ENCODE measurements at regions not wholly inside any gene's neighbourhood (a gene's known extent, or its start where the extent isn't known, plus 50 kb on each side); places are given as distances from the start of the nearest gene placed in this dataset.
A peak's percentile ranks its signal among the peaks of the same experiment; 100 is the strongest.

DNA sequence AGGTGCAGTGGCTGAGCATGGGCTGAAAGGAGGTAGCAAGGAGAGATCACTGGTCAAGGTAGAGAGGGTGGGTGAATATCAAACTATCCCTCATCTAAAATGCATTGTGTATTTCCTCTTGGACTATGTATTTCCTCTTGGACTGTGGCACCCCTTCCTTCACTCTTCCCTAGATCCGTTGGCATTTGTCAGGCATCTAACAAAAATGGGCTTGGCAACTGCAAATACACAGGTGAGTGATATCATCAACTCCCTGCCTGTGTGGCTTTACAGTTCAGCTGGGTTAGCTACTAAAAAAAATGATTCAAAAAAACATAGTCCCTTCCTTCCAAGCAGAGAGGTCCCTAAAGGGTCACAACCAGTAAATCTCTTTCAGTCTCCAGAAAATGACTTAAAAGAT is 142.8 kb upstream of the FUT8 start (continued):
- TF ChIP-seq, protein P1, sequence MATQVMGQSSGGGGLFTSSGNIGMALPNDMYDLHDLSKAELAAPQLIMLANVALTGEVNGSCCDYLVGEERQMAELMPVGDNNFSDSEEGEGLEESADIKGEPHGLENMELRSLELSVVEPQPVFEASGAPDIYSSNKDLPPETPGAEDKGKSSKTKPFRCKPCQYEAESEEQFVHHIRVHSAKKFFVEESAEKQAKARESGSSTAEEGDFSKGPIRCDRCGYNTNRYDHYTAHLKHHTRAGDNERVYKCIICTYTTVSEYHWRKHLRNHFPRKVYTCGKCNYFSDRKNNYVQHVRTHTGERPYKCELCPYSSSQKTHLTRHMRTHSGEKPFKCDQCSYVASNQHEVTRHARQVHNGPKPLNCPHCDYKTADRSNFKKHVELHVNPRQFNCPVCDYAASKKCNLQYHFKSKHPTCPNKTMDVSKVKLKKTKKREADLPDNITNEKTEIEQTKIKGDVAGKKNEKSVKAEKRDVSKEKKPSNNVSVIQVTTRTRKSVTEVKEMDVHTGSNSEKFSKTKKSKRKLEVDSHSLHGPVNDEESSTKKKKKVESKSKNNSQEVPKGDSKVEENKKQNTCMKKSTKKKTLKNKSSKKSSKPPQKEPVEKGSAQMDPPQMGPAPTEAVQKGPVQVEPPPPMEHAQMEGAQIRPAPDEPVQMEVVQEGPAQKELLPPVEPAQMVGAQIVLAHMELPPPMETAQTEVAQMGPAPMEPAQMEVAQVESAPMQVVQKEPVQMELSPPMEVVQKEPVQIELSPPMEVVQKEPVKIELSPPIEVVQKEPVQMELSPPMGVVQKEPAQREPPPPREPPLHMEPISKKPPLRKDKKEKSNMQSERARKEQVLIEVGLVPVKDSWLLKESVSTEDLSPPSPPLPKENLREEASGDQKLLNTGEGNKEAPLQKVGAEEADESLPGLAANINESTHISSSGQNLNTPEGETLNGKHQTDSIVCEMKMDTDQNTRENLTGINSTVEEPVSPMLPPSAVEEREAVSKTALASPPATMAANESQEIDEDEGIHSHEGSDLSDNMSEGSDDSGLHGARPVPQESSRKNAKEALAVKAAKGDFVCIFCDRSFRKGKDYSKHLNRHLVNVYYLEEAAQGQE (IDR thresholded peaks at IDR 0.05; ENCODE audit: unreplicated experiment) = no peak
- no peak for TF ChIP-seq POLR2AphosphoS5 (IDR thresholded peaks at IDR 0.05; ENCODE audit: low read depth)
- TF ChIP-seq ZNF331 (CRISPR knock-in tag; IDR thresholded peaks at IDR 0.05; ENCODE audit: low read depth) = no peak
- no peak for TF ChIP-seq EZH2phosphoT487 (IDR thresholded peaks at IDR 0.05; ENCODE audit: unreplicated experiment)
- no peak for TF ChIP-seq JUNB (IDR thresholded peaks at IDR 0.05; ENCODE audit: unreplicated experiment)
- TF ChIP-seq, protein P2, sequence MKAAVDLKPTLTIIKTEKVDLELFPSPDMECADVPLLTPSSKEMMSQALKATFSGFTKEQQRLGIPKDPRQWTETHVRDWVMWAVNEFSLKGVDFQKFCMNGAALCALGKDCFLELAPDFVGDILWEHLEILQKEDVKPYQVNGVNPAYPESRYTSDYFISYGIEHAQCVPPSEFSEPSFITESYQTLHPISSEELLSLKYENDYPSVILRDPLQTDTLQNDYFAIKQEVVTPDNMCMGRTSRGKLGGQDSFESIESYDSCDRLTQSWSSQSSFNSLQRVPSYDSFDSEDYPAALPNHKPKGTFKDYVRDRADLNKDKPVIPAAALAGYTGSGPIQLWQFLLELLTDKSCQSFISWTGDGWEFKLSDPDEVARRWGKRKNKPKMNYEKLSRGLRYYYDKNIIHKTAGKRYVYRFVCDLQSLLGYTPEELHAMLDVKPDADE (IDR thresholded peaks at IDR 0.05) = no peak

DNA sequence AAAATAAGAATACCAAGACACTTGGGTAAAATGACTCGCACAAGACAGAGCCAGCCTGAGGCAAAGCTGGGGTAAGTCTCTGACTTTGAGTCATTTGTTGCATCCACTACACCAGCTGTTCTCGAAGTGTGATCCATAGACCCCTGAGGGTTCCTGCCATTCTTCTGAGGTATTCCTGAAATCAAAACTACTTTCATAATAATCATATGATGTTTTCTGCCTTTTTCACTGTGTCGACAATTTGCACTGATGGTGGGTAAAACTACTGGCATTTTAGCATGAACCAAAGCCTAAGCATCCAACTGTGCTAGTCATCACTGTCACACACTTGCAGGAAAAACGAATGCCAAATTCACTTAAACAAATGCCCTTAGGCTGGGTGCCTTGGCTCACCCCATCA is 135.5 kb upstream of the FUT8 start:
- ATAC-seq = peak; percentile 25
- no peak overlapping the region for H2AFZ ChIP-seq
- TF ChIP-seq, protein P1 (IDR thresholded peaks at IDR 0.05; ENCODE audit: unreplicated experiment) = no peak
- TF ChIP-seq STAT1 (IDR thresholded peaks at IDR 0.05; ENCODE audit: unreplicated experiment) (no peak), JUNB (IDR thresholded peaks at IDR 0.05; ENCODE audit: unreplicated experiment) (no peak), CREB1 (CRISPR knock-in tag; IDR thresholded peaks at IDR 0.05; ENCODE audit: low read depth) (no peak)
- TF ChIP-seq, protein P3, sequence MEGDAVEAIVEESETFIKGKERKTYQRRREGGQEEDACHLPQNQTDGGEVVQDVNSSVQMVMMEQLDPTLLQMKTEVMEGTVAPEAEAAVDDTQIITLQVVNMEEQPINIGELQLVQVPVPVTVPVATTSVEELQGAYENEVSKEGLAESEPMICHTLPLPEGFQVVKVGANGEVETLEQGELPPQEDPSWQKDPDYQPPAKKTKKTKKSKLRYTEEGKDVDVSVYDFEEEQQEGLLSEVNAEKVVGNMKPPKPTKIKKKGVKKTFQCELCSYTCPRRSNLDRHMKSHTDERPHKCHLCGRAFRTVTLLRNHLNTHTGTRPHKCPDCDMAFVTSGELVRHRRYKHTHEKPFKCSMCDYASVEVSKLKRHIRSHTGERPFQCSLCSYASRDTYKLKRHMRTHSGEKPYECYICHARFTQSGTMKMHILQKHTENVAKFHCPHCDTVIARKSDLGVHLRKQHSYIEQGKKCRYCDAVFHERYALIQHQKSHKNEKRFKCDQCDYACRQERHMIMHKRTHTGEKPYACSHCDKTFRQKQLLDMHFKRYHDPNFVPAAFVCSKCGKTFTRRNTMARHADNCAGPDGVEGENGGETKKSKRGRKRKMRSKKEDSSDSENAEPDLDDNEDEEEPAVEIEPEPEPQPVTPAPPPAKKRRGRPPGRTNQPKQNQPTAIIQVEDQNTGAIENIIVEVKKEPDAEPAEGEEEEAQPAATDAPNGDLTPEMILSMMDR (conservative IDR thresholded peaks at IDR 0.05; ENCODE audit: low read depth in 2 of 2) = no peak

More for the DNA sequence above, 135.5 kb upstream of the FUT8 start:
- Mint-ChIP-seq H3K27me3 (ENCODE audit: insufficient read depth, low read depth, poor library complexity) (peaks cover 3% of the 10 kb centered on the region), H3K36me3 (ENCODE audit: low read depth) (peaks cover 5% of the 10 kb centered on the region; the same call in 2 of the 3 replicates), H3K9me3 (peaks cover 10% of the 10 kb centered on the region; the same call in 2 of the 3 replicates), H3K4me1 (peaks cover 13% of the 10 kb centered on the region), H3K4me3 (no peak overlapping the region), H3K27ac (no peak overlapping the region)
- no peaks in the 10 kb centered on the region for H3K27me3 ChIP-seq (ENCODE audit: insufficient read depth)
- H3K27ac ChIP-seq (ENCODE audit: low read depth) = no peak overlapping the region
- H3K4me2 ChIP-seq = no peak overlapping the region
- no peaks in the 10 kb centered on the region for H3K36me3 ChIP-seq (ENCODE audit: insufficient read depth)
- no peaks in the 10 kb centered on the region for H3K79me2 ChIP-seq (replicated peaks; ENCODE audit: insufficient read depth)
- no peaks in the 10 kb centered on the region for H4K20me1 ChIP-seq (replicated peaks; ENCODE audit: insufficient read depth)
- H3K4me3 ChIP-seq = no peak overlapping the region
- no peaks in the 10 kb centered on the region for H3K9me2 ChIP-seq (ENCODE audit: insufficient read depth)
- no peaks in the 10 kb centered on the region for H3F3A ChIP-seq (replicated peaks; ENCODE audit: low read depth)
- DNase-seq (ENCODE audit: low spot score) = no peak
- peaks cover 9% of the 10 kb centered on the region for H3K4me1 ChIP-seq (ENCODE audit: insufficient read depth)

Measured in GM23338 (cell line).